HEK293T (cell line): ENCODE measurements at regions not wholly inside any gene's neighbourhood (a gene's known extent, or its start where the extent isn't known, plus 50 kb on each side); places are given as distances from the start of the nearest gene placed in this dataset.

Source experiments
- BHLHE40 ChIP-seq: fragments of 450-650 bp; IDR thresholded peaks from 2 replicates; pipeline ENCODE4 v1.6.1; 2016; ENCODE audit warnings: mild to moderate bottlenecking, moderate library complexity, borderline replicate concordance
- L3MBTL2 ChIP-seq: fragments of 450-650 bp; conservative IDR thresholded peaks from 2 replicates; pipeline ENCODE4 v1.6.1; 2016; ENCODE audit warnings: mild to moderate bottlenecking
- NFRKB ChIP-seq: fragments of 450-650 bp; IDR thresholded peaks from 2 replicates; pipeline ENCODE4 v1.6.1; 2016; ENCODE audit warnings: mild to moderate bottlenecking, moderate library complexity
- SP1 ChIP-seq: fragments of 450-650 bp; IDR thresholded peaks from 2 replicates; pipeline ENCODE4 v1.6.1; 2017
- SUZ12 ChIP-seq: fragments of 450-650 bp; IDR thresholded peaks from 2 replicates; pipeline ENCODE4 v1.6.1; 2016; ENCODE audit warnings: mild to moderate bottlenecking
- TARDBP ChIP-seq: fragments of 450-650 bp; IDR thresholded peaks from 2 replicates; pipeline ENCODE4 v1.6.1; 2016
- ZNF384 ChIP-seq: fragments of 450-650 bp; IDR thresholded peaks from 2 replicates; pipeline ENCODE4 v1.6.1; 2016

DNA sequence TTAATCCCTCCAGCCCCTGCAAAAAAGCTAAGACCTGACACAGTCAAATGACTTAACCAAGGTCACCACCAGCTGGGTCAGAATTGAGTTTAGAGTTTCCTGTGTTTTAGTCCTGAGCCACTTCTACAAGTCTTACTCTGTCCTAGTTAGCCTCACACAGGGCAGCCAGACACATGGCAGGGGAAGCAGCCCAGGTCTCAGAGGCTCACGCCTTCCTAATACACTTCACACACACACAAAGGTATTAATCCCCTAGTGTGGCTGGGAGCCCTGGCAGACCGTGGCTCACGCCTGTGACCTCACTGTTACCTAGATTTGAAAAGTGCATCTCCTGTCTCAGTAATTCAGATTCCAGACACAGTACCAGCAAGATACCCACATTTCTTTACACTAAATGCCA lies 77.4 kb upstream of the WWC1 start:
- no peak for TF ChIP-seq SUZ12
- no peak for TF ChIP-seq SP1
- TF ChIP-seq BHLHE40, result no peak
- TF ChIP-seq ZNF384, result no peak
- TF ChIP-seq TARDBP, result no peak
- no peak for TF ChIP-seq L3MBTL2
- TF ChIP-seq NFRKB, result no peak
